IMR-90 (cell line): ENCODE measurements at regions not wholly inside any gene's neighbourhood (a gene's known extent, or its start where the extent isn't known, plus 50 kb on each side); places are given as distances from the start of the nearest gene placed in this dataset.

Experiments used
- BHLHE40 ChIP-seq: fragments of 150-350 bp; IDR thresholded peaks from 2 replicates; pipeline ENCODE4 v1.6.1; 2016; ENCODE audit warnings: mild to moderate bottlenecking, low read depth, low read length
- CEBPB ChIP-seq: IDR thresholded peaks from 2 replicates; pipeline ENCODE4 v1.6.1; 2012; ENCODE audit warnings: low read depth, low read length, improper control_type of control experiment
- CHD1 ChIP-seq: IDR thresholded peaks from 2 replicates; pipeline ENCODE4 v1.6.1; 2012; ENCODE audit warnings: low read depth, low read length, improper control_type of control experiment
- CTCF ChIP-seq: conservative IDR thresholded peaks from 2 replicates; pipeline ENCODE4 v1.5.1; 2012; ENCODE audit warnings: mild to moderate bottlenecking, low read depth, low read length, improper control_type of control experiment
- MAZ ChIP-seq: IDR thresholded peaks from 2 replicates; pipeline ENCODE4 v1.6.1; 2012; ENCODE audit warnings: low read depth, mild to moderate bottlenecking, low read length, improper control_type of control experiment, moderate library complexity, borderline replicate concordance
- POLR2A ChIP-seq: IDR thresholded peaks from 2 replicates; pipeline ENCODE4 v1.6.1; 2012; ENCODE audit warnings: mild to moderate bottlenecking, low read depth, low read length
- RAD21 ChIP-seq: IDR thresholded peaks from 2 replicates; pipeline ENCODE4 v1.6.1; 2012; ENCODE audit warnings: low read length, improper control_type of control experiment
- SMC3 ChIP-seq: fragments of 150-350 bp; IDR thresholded peaks from 2 replicates; pipeline ENCODE4 v1.6.1; 2016; ENCODE audit warnings: low read depth, mild to moderate bottlenecking, antibody characterized with exemption, low read length, moderate library complexity

- no peak for TF ChIP-seq CTCF
- TF ChIP-seq POLR2A, result no peak
- TF ChIP-seq CHD1, result no peak
- no peak for TF ChIP-seq SMC3
- TF ChIP-seq BHLHE40, result no peak
- no peak for TF ChIP-seq MAZ
- TF ChIP-seq RAD21, result no peak
- TF ChIP-seq CEBPB, result no peak
Measured at GRCh38 chr11:43053638-43054412, 258.0 kb upstream of the API5 start.
